HepG2 (cell line): ENCODE measurements at regions not wholly inside any gene's neighbourhood (a gene's known extent, or its start where the extent isn't known, plus 50 kb on each side); places are given as distances from the start of the nearest gene placed in this dataset.
A peak's percentile ranks its signal among the peaks of the same experiment; 100 is the strongest.

Experiments
- ADNP ChIP-seq: sonication (generic); formaldehyde crosslinking; IDR thresholded peaks from 2 replicates; pipeline ENCODE4 v1.4.0; 2020; ENCODE audit warnings: missing genetic modification reagents
- ATM ChIP-seq: fragments of 450-650 bp; IDR thresholded peaks from 2 replicates; pipeline ENCODE4 v1.7.1; 2017; ENCODE audit warnings: mild to moderate bottlenecking, borderline replicate concordance
- BRF2 ChIP-seq: sonication (generic); formaldehyde crosslinking; IDR thresholded peaks from 2 replicates; pipeline ENCODE4 v1.8.1; 2022; ENCODE audit warnings: mild to moderate bottlenecking, missing genetic modification reagents
- CEBPG ChIP-seq: IDR thresholded peaks from 2 replicates; pipeline ENCODE4 v1.6.1; 2016
- CREM ChIP-seq, 2 experiments: sonication (generic) in 1 of 2; formaldehyde crosslinking in 1 of 2; IDR thresholded peaks; 2 replicates each; pipeline versions ENCODE4 v1.4.0 to v1.6.1; 2016 to 2020; ENCODE audit warnings: antibody characterized with exemption in 1 of 2, mild to moderate bottlenecking in 1 of 2, missing genetic modification reagents in 1 of 2
- FOSL2 ChIP-seq: sonication (generic); formaldehyde crosslinking; IDR thresholded peaks from 2 replicates; pipeline ENCODE4 v1.4.0; 2020; ENCODE audit warnings: missing genetic modification reagents
- HMG20A ChIP-seq: IDR thresholded peaks from 2 replicates; pipeline ENCODE4 v1.6.1; 2016; ENCODE audit warnings: borderline replicate concordance
- KLF16 ChIP-seq, 2 experiments: sonication (generic) in 1 of 2; formaldehyde crosslinking in 1 of 2; IDR thresholded peaks; 2 replicates each; pipeline versions ENCODE4 v1.6.1 to v1.8.0; 2016 to 2023; ENCODE audit warnings: missing genetic modification reagents in 2 of 2, missing compliant biosample characterization in 1 of 2
- MLX ChIP-seq: IDR thresholded peaks from 2 replicates; pipeline ENCODE4 v1.6.1; 2016
- MTERF4 ChIP-seq: sonication (generic); formaldehyde crosslinking; IDR thresholded peaks from 2 replicates; pipeline ENCODE4 v1.8.0; 2023; ENCODE audit warnings: mild to moderate bottlenecking, missing genetic modification reagents
- NAIF1 ChIP-seq: sonication (generic); formaldehyde crosslinking; IDR thresholded peaks from 2 replicates; pipeline ENCODE4 v1.5.0; 2020; ENCODE audit warnings: mild to moderate bottlenecking, missing genetic modification reagents, borderline replicate concordance
- SALL1 ChIP-seq: sonication (generic); formaldehyde crosslinking; IDR thresholded peaks from 2 replicates; pipeline ENCODE4 v1.8.0; 2022; ENCODE audit warnings: mild to moderate bottlenecking, missing genetic modification reagents
- SOX5 ChIP-seq: IDR thresholded peaks from 2 replicates; pipeline ENCODE4 v1.6.1; 2016; ENCODE audit warnings: borderline replicate concordance
- TEF ChIP-seq: sonication (generic); formaldehyde crosslinking; IDR thresholded peaks from 2 replicates; pipeline ENCODE4 v1.5.0; 2020; ENCODE audit warnings: missing genetic modification reagents
- TSC22D2 ChIP-seq: sonication (generic); formaldehyde crosslinking; IDR thresholded peaks from 2 replicates; pipeline ENCODE4 v1.5.1; 2020; ENCODE audit warnings: missing genetic modification reagents, mild to moderate bottlenecking, borderline replicate concordance
- ZBTB8A ChIP-seq: sonication (generic); formaldehyde crosslinking; IDR thresholded peaks from 2 replicates; pipeline ENCODE4 v1.4.0; 2020; ENCODE audit warnings: mild to moderate bottlenecking, low read depth, missing genetic modification reagents, borderline replicate concordance
- ZNF230 ChIP-seq: sonication (generic); formaldehyde crosslinking; IDR thresholded peaks from 2 replicates; pipeline ENCODE4 v1.4.0; 2020; ENCODE audit warnings: mild to moderate bottlenecking, missing genetic modification reagents
- ZNF781 ChIP-seq: sonication (generic); formaldehyde crosslinking; IDR thresholded peaks from 2 replicates; pipeline ENCODE4 v1.5.1; 2020; ENCODE audit warnings: borderline replicate concordance, mild to moderate bottlenecking, missing genetic modification reagents; ENCODE audit errors: not compliant biosample characterization
- ZNF83 ChIP-seq: sonication (generic); formaldehyde crosslinking; IDR thresholded peaks from 2 replicates; pipeline ENCODE4 v1.4.0; 2020; ENCODE audit warnings: missing genetic modification reagents, mild to moderate bottlenecking, borderline replicate concordance
- ZNF891 ChIP-seq: sonication (generic); formaldehyde crosslinking; IDR thresholded peaks from 2 replicates; pipeline ENCODE4 v1.5.0; 2020; ENCODE audit warnings: mild to moderate bottlenecking, missing genetic modification reagents
- TF ChIP-seq, protein P1 (sequence below): sonication (generic); formaldehyde crosslinking; IDR thresholded peaks from 2 replicates; pipeline ENCODE4 v1.4.0; 2020; ENCODE audit warnings: mild to moderate bottlenecking, missing genetic modification reagents, borderline replicate concordance

- TF ChIP-seq MLX (0 out of 2 replicates have a peak, but pooled peaks have one; percentile 43), ZNF891 (no peak), ZBTB8A (CRISPR knock-in tag) (no peak), ATM (no peak), NAIF1 (no peak), HMG20A (CRISPR knock-in tag) (peak; percentile 57; the same call in 1 of the 2 replicates), CEBPG (CRISPR knock-in tag) (peak; percentile 84), FOSL2 (CRISPR knock-in tag) (peak; percentile 50; the same call in 1 of the 2 replicates), BRF2 (no peak), ZNF83 (CRISPR knock-in tag) (no peak), ZNF781 (CRISPR knock-in tag) (peak; percentile 44), MTERF4 (CRISPR knock-in tag) (no peak), SALL1 (CRISPR knock-in tag) (peak; percentile 40; the same call in 1 of the 2 replicates), ZNF230 (CRISPR knock-in tag) (no peak; the same call in 1 of the 2 replicates), TSC22D2 (CRISPR knock-in tag) (no peak), CREM (IDR thresholded peaks at IDR 0.05) (peak; percentile 59), CREM (CRISPR knock-in tag; IDR thresholded peaks at IDR 0.05) (no peak), ADNP (CRISPR knock-in tag) (no peak), TEF (CRISPR knock-in tag) (no peak), SOX5 (CRISPR knock-in tag) (peak; percentile 50; the same call in 1 of the 2 replicates), KLF16 (CRISPR knock-in tag; IDR thresholded peaks at IDR 0.05) (peak in 1 of 2 experiments; percentile 40; a peak in 1 of 4 replicates)
- TF ChIP-seq, protein P1, sequence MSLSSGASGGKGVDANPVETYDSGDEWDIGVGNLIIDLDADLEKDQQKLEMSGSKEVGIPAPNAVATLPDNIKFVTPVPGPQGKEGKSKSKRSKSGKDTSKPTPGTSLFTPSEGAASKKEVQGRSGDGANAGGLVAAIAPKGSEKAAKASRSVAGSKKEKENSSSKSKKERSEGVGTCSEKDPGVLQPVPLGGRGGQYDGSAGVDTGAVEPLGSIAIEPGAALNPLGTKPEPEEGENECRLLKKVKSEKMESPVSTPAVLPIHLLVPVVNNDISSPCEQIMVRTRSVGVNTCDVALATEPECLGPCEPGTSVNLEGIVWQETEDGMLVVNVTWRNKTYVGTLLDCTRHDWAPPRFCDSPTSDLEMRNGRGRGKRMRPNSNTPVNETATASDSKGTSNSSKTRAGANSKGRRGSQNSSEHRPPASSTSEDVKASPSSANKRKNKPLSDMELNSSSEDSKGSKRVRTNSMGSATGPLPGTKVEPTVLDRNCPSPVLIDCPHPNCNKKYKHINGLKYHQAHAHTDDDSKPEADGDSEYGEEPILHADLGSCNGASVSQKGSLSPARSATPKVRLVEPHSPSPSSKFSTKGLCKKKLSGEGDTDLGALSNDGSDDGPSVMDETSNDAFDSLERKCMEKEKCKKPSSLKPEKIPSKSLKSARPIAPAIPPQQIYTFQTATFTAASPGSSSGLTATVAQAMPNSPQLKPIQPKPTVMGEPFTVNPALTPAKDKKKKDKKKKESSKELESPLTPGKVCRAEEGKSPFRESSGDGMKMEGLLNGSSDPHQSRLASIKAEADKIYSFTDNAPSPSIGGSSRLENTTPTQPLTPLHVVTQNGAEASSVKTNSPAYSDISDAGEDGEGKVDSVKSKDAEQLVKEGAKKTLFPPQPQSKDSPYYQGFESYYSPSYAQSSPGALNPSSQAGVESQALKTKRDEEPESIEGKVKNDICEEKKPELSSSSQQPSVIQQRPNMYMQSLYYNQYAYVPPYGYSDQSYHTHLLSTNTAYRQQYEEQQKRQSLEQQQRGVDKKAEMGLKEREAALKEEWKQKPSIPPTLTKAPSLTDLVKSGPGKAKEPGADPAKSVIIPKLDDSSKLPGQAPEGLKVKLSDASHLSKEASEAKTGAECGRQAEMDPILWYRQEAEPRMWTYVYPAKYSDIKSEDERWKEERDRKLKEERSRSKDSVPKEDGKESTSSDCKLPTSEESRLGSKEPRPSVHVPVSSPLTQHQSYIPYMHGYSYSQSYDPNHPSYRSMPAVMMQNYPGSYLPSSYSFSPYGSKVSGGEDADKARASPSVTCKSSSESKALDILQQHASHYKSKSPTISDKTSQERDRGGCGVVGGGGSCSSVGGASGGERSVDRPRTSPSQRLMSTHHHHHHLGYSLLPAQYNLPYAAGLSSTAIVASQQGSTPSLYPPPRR (CRISPR knock-in tag), result peak; percentile 65
Measured at GRCh38 chr12:92503029-92503931, 199.5 kb upstream of the PLEKHG7 start (continued).
